ENCODE measurements at regions not wholly inside any gene's neighbourhood (a gene's known extent, or its start where the extent isn't known, plus 50 kb on each side); places are given as distances from the start of the nearest gene placed in this dataset.

GRCh38 chr7:155897758-155898386, 85.6 kb upstream of the SHH start:
- Mint-ChIP-seq H3K27me3 (peaks cover 6% of the 10 kb centered on the region), H3K4me3 (no peak overlapping the region), H3K4me1 (no peaks in the 10 kb centered on the region), H3K27ac (peak overlapping the region; percentile 12), H3K36me3 (ENCODE audit: low read depth) (no peaks in the 10 kb centered on the region), H3K9me3 (ENCODE audit: low read depth) (no peaks in the 10 kb centered on the region)
- CTCF ChIA-PET = interaction anchor here (0.5 kb wide), 1 partner anchor 200 kb away, joined by 3 read pairs; no protein-coding TSS in a partner anchor
- ATAC-seq (no peak), DNase-seq (no peak)
- intact Hi-C loops (cut with DNase I, micrococcal nuclease) = no loop called here
- POLR2A ChIA-PET = no interaction called here

GRCh38 chr7:155896531-155897263, 84.4 kb upstream of the SHH start:
- Mint-ChIP-seq H3K4me1 (no peaks in the 10 kb centered on the region), H3K27ac (no peak overlapping the region), H3K27me3 (peaks cover 6% of the 10 kb centered on the region), H3K4me3 (no peak overlapping the region), H3K9me3 (ENCODE audit: low read depth) (no peaks in the 10 kb centered on the region), H3K36me3 (ENCODE audit: low read depth) (no peaks in the 10 kb centered on the region)
- DNase-seq = no peak
- intact Hi-C loops (cut with DNase I, micrococcal nuclease) = no loop called here
- ChIA-PET CTCF (no interaction called here), POLR2A (no interaction called here)
- ATAC-seq = no peak

GRCh38 chr7:155893664-155894063, 81.4 kb upstream of the SHH start:
- no peaks in the 10 kb centered on the region for H3K36me3 Mint-ChIP-seq (ENCODE audit: low read depth)
- no peaks in the 10 kb centered on the region for H3K4me1 Mint-ChIP-seq
- DNase-seq (no peak), ATAC-seq (no peak)
- CTCF ChIA-PET = no interaction called here
- intact Hi-C loops (cut with DNase I, micrococcal nuclease) = no loop called here
- no peak overlapping the region for H3K27ac Mint-ChIP-seq
- POLR2A ChIA-PET = no interaction called here
- peaks cover 6% of the 10 kb centered on the region for H3K27me3 Mint-ChIP-seq
- H3K4me3 Mint-ChIP-seq = no peak overlapping the region
- H3K9me3 Mint-ChIP-seq (ENCODE audit: low read depth) = no peaks in the 10 kb centered on the region

GRCh38 chr7:155893176-155893575, 80.9 kb upstream of the SHH start:
- intact Hi-C loops (cut with DNase I, micrococcal nuclease) = no loop called here
- no peak for ATAC-seq
- no peak for DNase-seq
- CTCF ChIA-PET = interaction anchor here (0.6 kb wide), 1 partner anchor 451 kb away, joined by 3 read pairs; no protein-coding TSS in a partner anchor
- H3K9me3 Mint-ChIP-seq (ENCODE audit: low read depth) = no peaks in the 10 kb centered on the region
- H3K27ac Mint-ChIP-seq = no peak overlapping the region
- no peaks in the 10 kb centered on the region for H3K36me3 Mint-ChIP-seq (ENCODE audit: low read depth)
- H3K27me3 Mint-ChIP-seq = peaks cover 6% of the 10 kb centered on the region
- H3K4me3 Mint-ChIP-seq = no peak overlapping the region
- POLR2A ChIA-PET = no interaction called here
- H3K4me1 Mint-ChIP-seq = no peaks in the 10 kb centered on the region

- POLR2A ChIA-PET = no interaction called here
- peaks cover 4% of the 10 kb centered on the region for H3K27me3 Mint-ChIP-seq
Observed at GRCh38 chr7:155889636-155890511, 77.6 kb upstream of the SHH start.

GRCh38 chr7:155887174-155887525, 74.9 kb upstream of the SHH start:
- intact Hi-C loops (cut with DNase I, micrococcal nuclease) = no loop called here
- H3K9me3 Mint-ChIP-seq (ENCODE audit: low read depth) = no peaks in the 10 kb centered on the region
- POLR2A ChIA-PET = no interaction called here
- H3K4me1 Mint-ChIP-seq = no peaks in the 10 kb centered on the region
- ATAC-seq (no peak), DNase-seq (no peak)
- CTCF ChIA-PET = no interaction called here
- no peaks in the 10 kb centered on the region for H3K36me3 Mint-ChIP-seq (ENCODE audit: low read depth)
- peaks cover 2% of the 10 kb centered on the region for H3K27me3 Mint-ChIP-seq
- no peak overlapping the region for H3K27ac Mint-ChIP-seq
- H3K4me3 Mint-ChIP-seq = no peak overlapping the region

More at GRCh38 chr7:155889636-155890511, 77.6 kb upstream of the SHH start:
- intact Hi-C loops (cut with DNase I, micrococcal nuclease) = no loop called here
- ATAC-seq = no peak
- no peak overlapping the region for H3K27ac Mint-ChIP-seq
- H3K4me3 Mint-ChIP-seq = no peak overlapping the region
- no peaks in the 10 kb centered on the region for H3K36me3 Mint-ChIP-seq (ENCODE audit: low read depth)
- CTCF ChIA-PET = no interaction called here
- no peaks in the 10 kb centered on the region for H3K4me1 Mint-ChIP-seq
- no peaks in the 10 kb centered on the region for H3K9me3 Mint-ChIP-seq (ENCODE audit: low read depth)
- no peak for DNase-seq

GRCh38 chr7:155886391-155887173, 74.3 kb upstream of the SHH start:
- DNase-seq (no peak), ATAC-seq (no peak)
- no peak overlapping the region for H3K27ac Mint-ChIP-seq
- ChIA-PET POLR2A (no interaction called here), CTCF (no interaction called here)
- H3K9me3 Mint-ChIP-seq (ENCODE audit: low read depth) = no peaks in the 10 kb centered on the region
- H3K4me3 Mint-ChIP-seq = no peak overlapping the region
- intact Hi-C loops (cut with DNase I, micrococcal nuclease) = no loop called here
- H3K27me3 Mint-ChIP-seq = peaks cover 2% of the 10 kb centered on the region
- H3K4me1 Mint-ChIP-seq = no peaks in the 10 kb centered on the region
- no peaks in the 10 kb centered on the region for H3K36me3 Mint-ChIP-seq (ENCODE audit: low read depth)

GRCh38 chr7:155885167-155886155, 73.2 kb upstream of the SHH start:
- Mint-ChIP-seq H3K9me3 (ENCODE audit: low read depth) (no peaks in the 10 kb centered on the region), H3K4me3 (no peak overlapping the region), H3K27ac (no peak overlapping the region), H3K4me1 (no peaks in the 10 kb centered on the region), H3K27me3 (peaks cover 2% of the 10 kb centered on the region), H3K36me3 (ENCODE audit: low read depth) (no peaks in the 10 kb centered on the region)
- intact Hi-C loops (cut with DNase I, micrococcal nuclease) = no loop called here
- ATAC-seq (no peak), DNase-seq (no peak)
- ChIA-PET POLR2A (no interaction called here), CTCF (no interaction called here)

- CTCF ChIA-PET = no interaction called here
Observed at GRCh38 chr7:155884225-155885166, 72.2 kb upstream of the SHH start.

More at GRCh38 chr7:155884225-155885166, 72.2 kb upstream of the SHH start:
- H3K9me3 Mint-ChIP-seq (ENCODE audit: low read depth) = no peaks in the 10 kb centered on the region
- no peaks in the 10 kb centered on the region for H3K36me3 Mint-ChIP-seq (ENCODE audit: low read depth)
- H3K27ac Mint-ChIP-seq = no peak overlapping the region
- peaks cover 2% of the 10 kb centered on the region for H3K27me3 Mint-ChIP-seq
- POLR2A ChIA-PET = no interaction called here
- ATAC-seq = no peak
- H3K4me3 Mint-ChIP-seq = no peak overlapping the region
- DNase-seq = no peak
- H3K4me1 Mint-ChIP-seq = no peaks in the 10 kb centered on the region
- intact Hi-C loops (cut with DNase I, micrococcal nuclease) = no loop called here

All from activated CD4-positive, alpha-beta T cell treated with anti-CD3 and anti-CD28 coated beads for 36 hours (primary cell).